HCT116 (cell line): ENCODE measurements at regions not wholly inside any gene's neighbourhood (a gene's known extent, or its start where the extent isn't known, plus 50 kb on each side); places are given as distances from the start of the nearest gene placed in this dataset.

Source experiments
- ATAC-seq: fragments of 200-7000 bp; cut with Tn5 transposase; 2 replicates; pipeline ENCODE4 v1.9.1; 2020; ENCODE audit warnings: mild to moderate bottlenecking, moderate library complexity
- BruUV-seq: library from RNA; stranded (reverse); fragments of 400-500 nt; replicated peaks from 2 replicates; lab custom pipeline; 2021; lab: Mats Ljungman, UMichigan
- CTCF ChIA-PET: fragments of 300-600 bp; sonication (Branson Sonifier 250); formaldehyde crosslinking; loops from one replicate; lab custom pipeline; 2021; ENCODE audit warnings: antibody characterized with exemption; lab: Charles Lee
- POLR2A ChIA-PET: fragments of 300-600, 350-600 bp; sonication (Branson Sonifier 250); formaldehyde crosslinking; loops from one replicate; lab custom pipeline; 2021; ENCODE audit warnings: antibody characterized with exemption; lab: Charles Lee
- RAD21 ChIA-PET, 2 experiments: fragments of 300-600 bp; sonication (Branson Sonifier 250); formaldehyde crosslinking; loops; one replicate each; lab custom pipeline; 2023; ENCODE audit warnings: low total read pairs in 2 of 2; ENCODE audit not compliant: uncharacterized antibody in 2 of 2, unreplicated experiment in 2 of 2, low non-redundant PET in 1 of 2; lab: Charles Lee
- DNase-seq: peaks from one replicate; pipeline ENCODE4 v3.0.0-alpha.2; 2010; ENCODE audit warnings: low read depth, low spot score
- H2AFZ ChIP-seq: fragments of 200-600 bp; shearing (Covaris generic), sonication (generic); 2 replicates; pipeline ENCODE4 v1.6.1; 2017; ENCODE audit warnings: low read depth, mixed run types, mixed read lengths, antibody characterized with exemption, low read length; ENCODE audit not compliant: poor library complexity, severe bottlenecking
- H3K27ac ChIP-seq: 2 replicates; pipeline ENCODE4 v1.5.1; 2012; ENCODE audit warnings: low read depth, low read length
- H3K27me3 ChIP-seq: fragments of 200-600 bp; sonication (generic); 2 replicates; pipeline ENCODE4 v1.6.1; 2016; ENCODE audit warnings: mixed run types, low read length, mixed read lengths; ENCODE audit not compliant: insufficient read depth
- H3K36me3 ChIP-seq, 2 experiments: fragments of 200-500 bp in 1 of 2; fragments of 200-600 bp in 1 of 2; sonication (Bioruptor generic) in 1 of 2; sonication (generic) in 1 of 2; 2 replicates each; pipeline versions ENCODE4 v1.5.1 to v1.6.1; 2014 to 2016; ENCODE audit warnings: low read length in 2 of 2, inconsistent platforms in 1 of 2, mixed read lengths in 1 of 2, mixed run types in 1 of 2; ENCODE audit not compliant: insufficient read depth in 2 of 2, control insufficient read depth in 1 of 2
- H3K4me1 ChIP-seq, 2 experiments: fragments of 200-600 bp in 1 of 2; sonication (generic) in 1 of 2; 2 replicates each; pipeline versions ENCODE4 v1.5.1 to v1.6.1; 2012 to 2017; ENCODE audit warnings: low read length in 2 of 2, inconsistent platforms in 1 of 2, mild to moderate bottlenecking in 1 of 2, mixed read lengths in 1 of 2, mixed run types in 1 of 2, moderate library complexity in 1 of 2; ENCODE audit not compliant: insufficient read depth in 2 of 2, control insufficient read depth in 1 of 2
- H3K4me2 ChIP-seq: fragments of 200-600 bp; sonication (generic); 2 replicates; pipeline ENCODE4 v1.6.1; 2017; ENCODE audit warnings: mixed run types, low read length, mixed read lengths
- H3K4me3 ChIP-seq, 2 experiments: fragments of 200-600 bp in 1 of 2; sonication (generic) in 1 of 2; replicated peaks in 1 of 2; 2 replicates each; pipeline ENCODE4 v1.5.1; 2011 to 2016; ENCODE audit warnings: low read length in 2 of 2, control low read depth in 1 of 2, low read depth in 1 of 2, mild to moderate bottlenecking in 1 of 2, mixed read lengths in 1 of 2, mixed run types in 1 of 2
- H3K79me2 ChIP-seq: fragments of 200-600 bp; sonication (generic); 2 replicates; pipeline ENCODE4 v1.6.1; 2017; ENCODE audit warnings: mild to moderate bottlenecking, mixed run types, low read length, moderate library complexity, mixed read lengths; ENCODE audit not compliant: insufficient read depth
- H3K9ac ChIP-seq: fragments of 200-600 bp; sonication (generic); 2 replicates; pipeline ENCODE4 v1.6.1; 2016; ENCODE audit warnings: low read length, mixed read lengths
- H3K9me2 ChIP-seq: fragments of 200-600 bp; sonication (generic), shearing (Covaris generic); 2 replicates; pipeline ENCODE4 v1.6.1; 2017; ENCODE audit warnings: mixed run types, mild to moderate bottlenecking, moderate library complexity; ENCODE audit not compliant: insufficient read depth
- H3K9me3 ChIP-seq, 2 experiments: fragments of 200-500 bp in 1 of 2; fragments of 200-600 bp in 1 of 2; sonication (Bioruptor generic) in 1 of 2; sonication (generic) in 1 of 2; 2 replicates each; pipeline ENCODE4 v1.6.1; 2014 to 2017; ENCODE audit warnings: low read length in 2 of 2, mixed read lengths in 2 of 2, inconsistent platforms in 1 of 2, low read depth in 1 of 2, mild to moderate bottlenecking in 1 of 2, mixed run types in 1 of 2, moderate library complexity in 1 of 2; ENCODE audit not compliant: control insufficient read depth in 1 of 2, insufficient read depth in 1 of 2
- H4K20me1 ChIP-seq: fragments of 200-600 bp; sonication (generic), shearing (Covaris generic); 2 replicates; pipeline ENCODE4 v1.6.1; 2017; ENCODE audit warnings: mixed run types, mild to moderate bottlenecking, moderate library complexity; ENCODE audit not compliant: insufficient read depth
- CBX3 ChIP-seq: IDR thresholded peaks from 2 replicates; pipeline ENCODE4 v1.6.1; 2012; ENCODE audit warnings: low read depth
- CTCF ChIP-seq, 3 experiments: fragments of 200-600 bp in 1 of 3; sonication (generic) in 1 of 3; IDR thresholded peaks in 2 of 3; conservative IDR thresholded peaks in 1 of 3; 2 replicates each; pipeline ENCODE4 v1.5.1; 2012 to 2017; ENCODE audit warnings: low read depth in 2 of 3, low read length in 2 of 3, antibody characterized with exemption in 1 of 3, borderline replicate concordance in 1 of 3, control low read depth in 1 of 3, mild to moderate bottlenecking in 1 of 3, mixed read lengths in 1 of 3, mixed run types in 1 of 3, moderate library complexity in 1 of 3; ENCODE audit not compliant: insufficient read depth in 1 of 3
- EGR1 ChIP-seq: IDR thresholded peaks from 2 replicates; pipeline ENCODE4 v1.6.1; 2012; ENCODE audit warnings: low read depth
- EZH2 ChIP-seq: fragments of 200-600 bp; sonication (generic); IDR thresholded peaks from 2 replicates; pipeline ENCODE4 v1.6.1; 2017; ENCODE audit warnings: antibody characterized with exemption, mixed run types
- JUND ChIP-seq: IDR thresholded peaks from 2 replicates; pipeline ENCODE4 v1.6.1; 2012
- TCF7L2 ChIP-seq: IDR thresholded peaks from 2 replicates; pipeline ENCODE4 v1.7.0; 2011; ENCODE audit warnings: borderline replicate concordance, inconsistent platforms; ENCODE audit not compliant: insufficient read depth, insufficient read length; ENCODE audit errors: extremely low read depth
- ZFX ChIP-seq: fragments of 450-650 bp; IDR thresholded peaks from 2 replicates; pipeline ENCODE4 v1.6.1; 2017
- ZNF274 ChIP-seq: fragments of 200-500 bp; sonication (Bioruptor generic); IDR thresholded peaks from 2 replicates; pipeline ENCODE4 v1.6.1; 2014; ENCODE audit warnings: mild to moderate bottlenecking, low read depth, low read length, inconsistent platforms
- intact Hi-C: fragments of 100-400 bp; cut with micrococcal nuclease; formaldehyde crosslinking; loops from 2 replicates; pipeline ENCODE4 v1.10.0; 2022
- TF ChIP-seq, protein P1 (sequence below): IDR thresholded peaks from 2 replicates; pipeline ENCODE4 v1.6.1; 2011; ENCODE audit warnings: mild to moderate bottlenecking, low read length, moderate library complexity; ENCODE audit not compliant: insufficient replicate concordance; ENCODE audit errors: extremely low read depth
- TF ChIP-seq, protein P2 (sequence below): IDR thresholded peaks from 2 replicates; pipeline ENCODE4 v1.6.1; 2012

- Histone ChIP-seq H3K27ac (no peak overlapping the region), H3K4me2 (no peak overlapping the region), H2AFZ (no peak overlapping the region), H3K4me3 (no peak overlapping the region), H3K79me2 (no peaks in the 10 kb centered on the region), H3K36me3 (no peaks in the 10 kb centered on the region), H3K9me3 (no peaks in the 10 kb centered on the region), H3K27me3 (peaks cover 15% of the 10 kb centered on the region), H3K9me2 (no peaks in the 10 kb centered on the region), H3K9ac (no peak overlapping the region), H3K4me1 (no peaks in the 10 kb centered on the region), H4K20me1 (no peaks in the 10 kb centered on the region)
- DNase-seq (no peak), ATAC-seq (no peak)
- RAD21 ChIA-PET, result no interaction called here
- CTCF ChIA-PET, result no interaction called here
- TF ChIP-seq ZNF274 (no peak), CBX3 (no peak), EGR1 (no peak), ZFX (no peak), CTCF (IDR thresholded peaks at IDR 0.05 in 2 of 3, conservative IDR thresholded peaks at IDR 0.05 in 1 of 3; ENCODE audit: borderline replicate concordance in 1 of 3, insufficient read depth in 1 of 3, low read depth in 2 of 3, low read length in 2 of 3) (no peak), EZH2 (no peak), TCF7L2 (no peak), JUND (no peak)
- TF ChIP-seq, protein P1, sequence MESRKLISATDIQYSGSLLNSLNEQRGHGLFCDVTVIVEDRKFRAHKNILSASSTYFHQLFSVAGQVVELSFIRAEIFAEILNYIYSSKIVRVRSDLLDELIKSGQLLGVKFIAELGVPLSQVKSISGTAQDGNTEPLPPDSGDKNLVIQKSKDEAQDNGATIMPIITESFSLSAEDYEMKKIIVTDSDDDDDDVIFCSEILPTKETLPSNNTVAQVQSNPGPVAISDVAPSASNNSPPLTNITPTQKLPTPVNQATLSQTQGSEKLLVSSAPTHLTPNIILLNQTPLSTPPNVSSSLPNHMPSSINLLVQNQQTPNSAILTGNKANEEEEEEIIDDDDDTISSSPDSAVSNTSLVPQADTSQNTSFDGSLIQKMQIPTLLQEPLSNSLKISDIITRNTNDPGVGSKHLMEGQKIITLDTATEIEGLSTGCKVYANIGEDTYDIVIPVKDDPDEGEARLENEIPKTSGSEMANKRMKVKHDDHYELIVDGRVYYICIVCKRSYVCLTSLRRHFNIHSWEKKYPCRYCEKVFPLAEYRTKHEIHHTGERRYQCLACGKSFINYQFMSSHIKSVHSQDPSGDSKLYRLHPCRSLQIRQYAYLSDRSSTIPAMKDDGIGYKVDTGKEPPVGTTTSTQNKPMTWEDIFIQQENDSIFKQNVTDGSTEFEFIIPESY, result no peak
- TF ChIP-seq, protein P2, sequence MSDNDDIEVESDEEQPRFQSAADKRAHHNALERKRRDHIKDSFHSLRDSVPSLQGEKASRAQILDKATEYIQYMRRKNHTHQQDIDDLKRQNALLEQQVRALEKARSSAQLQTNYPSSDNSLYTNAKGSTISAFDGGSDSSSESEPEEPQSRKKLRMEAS, result no peak
- BruUV-seq, result no TSS peak
- intact Hi-C loops, result no loop called here
- POLR2A ChIA-PET, result no interaction called here
Observed at GRCh38 chr7:131797841-131798240, 241.4 kb upstream of the PODXL start.
